Keratinocyte (primary cell): ENCODE measurements at regions not wholly inside any gene's neighbourhood (a gene's known extent, or its start where the extent isn't known, plus 50 kb on each side); places are given as distances from the start of the nearest gene placed in this dataset.

Experiments used
- DNase-seq: peaks from one replicate; pipeline ENCODE4 v3.0.0-alpha.2; 2011; ENCODE audit warnings: low read depth, missing footprints, low spot score
- FAIRE-seq: peaks from 2 replicates; lab custom pipeline; 2011; peaks lifted over from hg19 to GRCh38; lab: Jason Lieb, UNC
- H2AFZ ChIP-seq: 2 replicates; pipeline ENCODE4 v1.6.0; 2012; ENCODE audit warnings: low read length, control low read depth, inconsistent platforms; ENCODE audit not compliant: control insufficient read depth
- H3K27ac ChIP-seq: 2 replicates; pipeline ENCODE4 v1.5.1; 2011; ENCODE audit warnings: low read length; ENCODE audit not compliant: control insufficient read depth, insufficient read depth
- H3K27me3 ChIP-seq: 3 replicates; pipeline ENCODE4 v1.6.0; 2011; ENCODE audit warnings: low read length; ENCODE audit not compliant: control insufficient read depth, insufficient read depth; ENCODE audit errors: extremely low read depth
- H3K36me3 ChIP-seq, 2 experiments: 2 replicates in 1 of 2; 3 replicates in 1 of 2; pipeline ENCODE4 v1.5.1; 2011; ENCODE audit warnings: low read length in 2 of 2, mild to moderate bottlenecking in 1 of 2; ENCODE audit not compliant: control insufficient read depth in 2 of 2, insufficient read depth in 2 of 2; ENCODE audit errors: extremely low read depth in 1 of 2
- H3K4me1 ChIP-seq: 3 replicates; pipeline ENCODE4 v1.5.1; 2011; ENCODE audit warnings: low read length; ENCODE audit not compliant: control insufficient read depth, insufficient read depth; ENCODE audit errors: extremely low read depth
- H3K4me2 ChIP-seq: 3 replicates; pipeline ENCODE4 v1.6.0; 2011; ENCODE audit warnings: low read depth, low read length; ENCODE audit not compliant: control insufficient read depth, insufficient read depth; ENCODE audit errors: extremely low read depth
- H3K4me3 ChIP-seq, 3 experiments: fragments of 200-600 bp in 1 of 3; sonication (generic) in 1 of 3; 2 replicates in 2 of 3; 3 replicates in 1 of 3; pipeline ENCODE4 v1.5.1; 2011 to 2016; ENCODE audit warnings: low read length in 3 of 3, mild to moderate bottlenecking in 3 of 3, control low read depth in 2 of 3, inconsistent platforms in 1 of 3, low read depth in 1 of 3, mixed read lengths in 1 of 3, mixed run types in 1 of 3, moderate library complexity in 1 of 3; ENCODE audit not compliant: control insufficient read depth in 2 of 3, insufficient read depth in 2 of 3; ENCODE audit errors: extremely low read depth in 1 of 3
- H3K79me2 ChIP-seq: 2 replicates; pipeline ENCODE4 v1.6.0; 2012; ENCODE audit warnings: low read length; ENCODE audit not compliant: control insufficient read depth, insufficient read depth
- H3K9ac ChIP-seq: 3 replicates; pipeline ENCODE4 v1.6.0; 2011; ENCODE audit warnings: low read length; ENCODE audit not compliant: control insufficient read depth, insufficient read depth; ENCODE audit errors: extremely low read depth
- H3K9me1 ChIP-seq: 3 replicates; pipeline ENCODE4 v1.6.0; 2011; ENCODE audit warnings: low read length; ENCODE audit not compliant: control insufficient read depth, insufficient read depth; ENCODE audit errors: extremely low read depth
- H3K9me3 ChIP-seq: 2 replicates; pipeline ENCODE4 v1.5.1; 2012; ENCODE audit warnings: low read depth, low read length; ENCODE audit not compliant: control insufficient read depth
- H4K20me1 ChIP-seq: 3 replicates; pipeline ENCODE4 v1.6.0; 2011; ENCODE audit warnings: low read length; ENCODE audit not compliant: control insufficient read depth, insufficient read depth; ENCODE audit errors: extremely low read depth
- CTCF ChIP-seq, 3 experiments: IDR thresholded peaks in 1 of 3; conservative IDR thresholded peaks in 1 of 3; optimal IDR thresholded peaks in 1 of 3; 2 replicates in 2 of 3; 3 replicates in 1 of 3; pipeline versions ENCODE3 to v1.5.1; 2011; ENCODE audit warnings: low read length in 3 of 3, mild to moderate bottlenecking in 3 of 3, moderate library complexity in 2 of 3, control low read depth in 1 of 3, inconsistent platforms in 1 of 3; ENCODE audit not compliant: insufficient read depth in 2 of 3; ENCODE audit errors: extremely low read depth in 1 of 3
- EZH2 ChIP-seq: IDR thresholded peaks from one replicate; pipeline ENCODE4 v1.6.1; 2012; ENCODE audit warnings: inconsistent platforms, mild to moderate bottlenecking, low read length, moderate library complexity
- dilution Hi-C: fragments of 300-500 bp; cut with MboI; formaldehyde crosslinking; loops from one replicate; pipeline ENCODE4 v1.7.0; 2020; ENCODE audit warnings: low sequenced_read_pairs; ENCODE audit not compliant: extremely low pct_ligation_motif_present

DNA sequence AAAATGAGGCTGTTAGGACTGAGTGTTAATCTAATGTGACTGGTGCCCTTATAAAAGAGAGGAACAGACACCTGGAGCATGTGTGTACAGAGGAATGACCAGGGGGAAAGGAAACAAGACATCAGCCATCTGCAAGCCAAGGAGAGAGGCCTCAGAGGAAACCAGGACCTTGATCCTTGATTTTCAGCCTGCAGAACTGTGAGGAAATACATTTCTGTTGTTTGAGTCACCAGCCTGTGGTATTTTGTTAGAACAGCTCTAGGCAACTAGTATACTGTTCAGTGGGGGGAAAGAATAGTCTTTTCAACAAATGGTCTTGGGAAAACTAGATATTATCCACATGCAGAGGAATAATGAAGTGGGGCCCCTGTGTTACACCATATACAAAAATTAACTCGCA is 80.6 kb downstream of the CCR1 start:
- H3K79me2 ChIP-seq, result no peaks in the 10 kb centered on the region
- peak overlapping the region; percentile 77 for H2AFZ ChIP-seq
- peak overlapping the region; percentile 34 for H3K27ac ChIP-seq
- H3K27me3 ChIP-seq, result no peaks in the 10 kb centered on the region
- H3K4me3 ChIP-seq, result no peak overlapping the region
- dilution Hi-C loops, result no loop called here
- no peaks in the 10 kb centered on the region for H4K20me1 ChIP-seq
- no peak for TF ChIP-seq CTCF (optimal IDR thresholded peaks at IDR 0.05 in 1 of 3, IDR thresholded peaks at IDR 0.05 in 1 of 3, conservative IDR thresholded peaks at IDR 0.05 in 1 of 3; ENCODE audit: extremely low read depth in 1 of 3, insufficient read depth in 2 of 3, low read length in 3 of 3)
- TF ChIP-seq EZH2, result no peak
- H3K4me2 ChIP-seq, result peak overlapping the region; percentile 31
- no peaks in the 10 kb centered on the region for H3K9me3 ChIP-seq
- no peak overlapping the region for H3K9ac ChIP-seq
- H3K9me1 ChIP-seq, result no peaks in the 10 kb centered on the region
- FAIRE-seq (peak; percentile 99), DNase-seq (no peak)
- peaks cover 13% of the 10 kb centered on the region for H3K4me1 ChIP-seq
- no peaks in the 10 kb centered on the region for H3K36me3 ChIP-seq

DNA sequence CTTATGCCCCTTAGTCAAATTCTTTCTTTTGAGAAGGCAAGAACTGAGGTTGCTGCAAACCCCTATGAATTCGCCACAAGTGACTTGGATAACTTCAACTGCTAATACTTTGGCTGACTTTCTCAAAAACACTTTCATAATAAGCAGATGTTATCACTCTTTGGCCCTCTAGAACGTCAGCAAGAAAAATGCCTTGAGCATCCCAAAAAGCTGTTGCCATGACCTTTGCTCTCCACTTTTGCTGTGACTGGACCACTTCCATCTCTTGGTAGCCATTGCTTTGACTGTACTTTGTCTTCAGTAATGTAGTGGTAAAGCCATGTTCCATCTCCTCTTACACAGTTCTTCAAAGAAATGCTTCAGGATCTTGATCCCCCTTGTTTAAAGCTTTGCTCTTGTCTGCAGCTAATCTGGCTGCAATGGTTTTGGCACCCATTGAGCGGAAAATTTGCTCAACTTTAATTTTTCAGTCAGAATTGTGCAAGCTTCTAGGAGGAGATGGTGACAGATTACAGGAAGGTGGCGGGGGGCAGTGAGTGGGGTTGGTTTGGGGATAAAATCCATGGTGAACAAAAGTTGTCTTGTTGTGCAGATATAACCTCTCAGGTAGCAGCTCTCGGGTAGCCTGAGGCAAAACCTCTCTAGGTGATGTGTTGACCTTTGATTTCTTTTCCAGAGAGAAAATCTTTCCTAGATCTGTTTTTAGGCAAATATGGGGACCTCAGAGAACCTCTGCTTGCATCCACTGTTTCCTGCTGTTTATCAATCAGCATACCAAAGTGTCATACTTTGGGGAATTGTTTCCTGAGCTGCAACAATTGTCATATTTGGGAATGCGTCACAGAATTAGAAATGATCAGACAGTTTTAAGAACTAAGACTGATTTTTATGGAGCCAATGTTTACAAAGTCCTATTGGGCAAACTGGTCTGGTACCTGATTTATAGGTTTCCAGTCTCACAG is 83.6 kb downstream of the CCR1 start:
- H3K27ac ChIP-seq, result no peak overlapping the region
- peaks cover 18% of the 10 kb centered on the region for H3K4me1 ChIP-seq
- FAIRE-seq, result no peak

More for the DNA sequence above, 83.6 kb downstream of the CCR1 start:
- dilution Hi-C loops, result no loop called here
- DNase-seq, result no peak
- Histone ChIP-seq H4K20me1 (no peaks in the 10 kb centered on the region), H3K36me3 (no peaks in the 10 kb centered on the region), H3K79me2 (no peaks in the 10 kb centered on the region), H3K4me3 (no peak overlapping the region), H3K9ac (no peak overlapping the region), H3K9me3 (no peaks in the 10 kb centered on the region), H3K9me1 (no peaks in the 10 kb centered on the region), H3K4me2 (no peak overlapping the region), H3K27me3 (no peaks in the 10 kb centered on the region), H2AFZ (no peak overlapping the region)
- TF ChIP-seq EZH2 (no peak), CTCF (optimal IDR thresholded peaks at IDR 0.05 in 1 of 3, IDR thresholded peaks at IDR 0.05 in 1 of 3, conservative IDR thresholded peaks at IDR 0.05 in 1 of 3; ENCODE audit: extremely low read depth in 1 of 3, insufficient read depth in 2 of 3, low read length in 3 of 3) (no peak)
